Testis (tissue), 2 donors: ENCODE measurements at regions not wholly inside any gene's neighbourhood (a gene's known extent, or its start where the extent isn't known, plus 50 kb on each side); places are given as distances from the start of the nearest gene placed in this dataset.

Experiments
- CTCF ChIP-seq, 3 experiments: fragments of 450-650 bp in 2 of 3; fragments of 200-600 bp in 1 of 3; sonication (generic) in 1 of 3; IDR thresholded peaks; one replicate each; pipeline ENCODE4 v1.5.1; 2016 to 2019; ENCODE audit warnings: antibody characterized with exemption in 3 of 3, mild to moderate bottlenecking in 2 of 3, moderate library complexity in 1 of 3
- POLR2A ChIP-seq: fragments of 450-650 bp; IDR thresholded peaks from one replicate; pipeline ENCODE4 v1.6.1; 2017; ENCODE audit warnings: antibody characterized with exemption, mild to moderate bottlenecking, moderate library complexity

- TF ChIP-seq POLR2A = no peak
- no peak for TF ChIP-seq CTCF (IDR thresholded peaks at IDR 0.05)
These were observed 60.2 kb upstream of the NT5C1B start for GRCh38 chr2:18649502-18650135.
